ENCODE measurements at regions not wholly inside any gene's neighbourhood (a gene's known extent, or its start where the extent isn't known, plus 50 kb on each side); places are given as distances from the start of the nearest gene placed in this dataset.

DNA sequence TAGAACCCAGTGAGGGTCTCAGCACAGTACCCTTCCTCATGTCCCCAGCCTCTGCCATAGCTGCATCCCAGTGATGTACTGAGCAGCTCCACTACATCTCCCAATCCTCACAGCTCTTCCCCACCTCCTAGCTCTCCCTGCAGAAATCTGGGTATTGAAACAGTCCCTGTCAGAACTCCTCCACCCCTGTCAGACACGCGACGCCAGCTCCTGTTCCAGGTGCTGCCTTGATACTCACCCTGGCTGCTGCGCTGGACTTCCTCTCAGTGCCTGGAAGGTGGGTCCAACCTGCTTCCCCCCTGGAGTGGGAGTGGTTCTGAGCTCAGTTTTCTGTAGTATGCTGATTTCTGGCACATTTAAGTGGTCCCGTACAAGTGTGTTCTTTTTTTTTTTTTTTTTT is 160.9 kb upstream of the SLCO3A1 start:
- TF ChIP-seq EZH2 (IDR thresholded peaks at IDR 0.05) = no peak
- TF ChIP-seq, protein P1, sequence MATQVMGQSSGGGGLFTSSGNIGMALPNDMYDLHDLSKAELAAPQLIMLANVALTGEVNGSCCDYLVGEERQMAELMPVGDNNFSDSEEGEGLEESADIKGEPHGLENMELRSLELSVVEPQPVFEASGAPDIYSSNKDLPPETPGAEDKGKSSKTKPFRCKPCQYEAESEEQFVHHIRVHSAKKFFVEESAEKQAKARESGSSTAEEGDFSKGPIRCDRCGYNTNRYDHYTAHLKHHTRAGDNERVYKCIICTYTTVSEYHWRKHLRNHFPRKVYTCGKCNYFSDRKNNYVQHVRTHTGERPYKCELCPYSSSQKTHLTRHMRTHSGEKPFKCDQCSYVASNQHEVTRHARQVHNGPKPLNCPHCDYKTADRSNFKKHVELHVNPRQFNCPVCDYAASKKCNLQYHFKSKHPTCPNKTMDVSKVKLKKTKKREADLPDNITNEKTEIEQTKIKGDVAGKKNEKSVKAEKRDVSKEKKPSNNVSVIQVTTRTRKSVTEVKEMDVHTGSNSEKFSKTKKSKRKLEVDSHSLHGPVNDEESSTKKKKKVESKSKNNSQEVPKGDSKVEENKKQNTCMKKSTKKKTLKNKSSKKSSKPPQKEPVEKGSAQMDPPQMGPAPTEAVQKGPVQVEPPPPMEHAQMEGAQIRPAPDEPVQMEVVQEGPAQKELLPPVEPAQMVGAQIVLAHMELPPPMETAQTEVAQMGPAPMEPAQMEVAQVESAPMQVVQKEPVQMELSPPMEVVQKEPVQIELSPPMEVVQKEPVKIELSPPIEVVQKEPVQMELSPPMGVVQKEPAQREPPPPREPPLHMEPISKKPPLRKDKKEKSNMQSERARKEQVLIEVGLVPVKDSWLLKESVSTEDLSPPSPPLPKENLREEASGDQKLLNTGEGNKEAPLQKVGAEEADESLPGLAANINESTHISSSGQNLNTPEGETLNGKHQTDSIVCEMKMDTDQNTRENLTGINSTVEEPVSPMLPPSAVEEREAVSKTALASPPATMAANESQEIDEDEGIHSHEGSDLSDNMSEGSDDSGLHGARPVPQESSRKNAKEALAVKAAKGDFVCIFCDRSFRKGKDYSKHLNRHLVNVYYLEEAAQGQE (IDR thresholded peaks at IDR 0.05; ENCODE audit: low read depth) = no peak
- TF ChIP-seq, protein P2, sequence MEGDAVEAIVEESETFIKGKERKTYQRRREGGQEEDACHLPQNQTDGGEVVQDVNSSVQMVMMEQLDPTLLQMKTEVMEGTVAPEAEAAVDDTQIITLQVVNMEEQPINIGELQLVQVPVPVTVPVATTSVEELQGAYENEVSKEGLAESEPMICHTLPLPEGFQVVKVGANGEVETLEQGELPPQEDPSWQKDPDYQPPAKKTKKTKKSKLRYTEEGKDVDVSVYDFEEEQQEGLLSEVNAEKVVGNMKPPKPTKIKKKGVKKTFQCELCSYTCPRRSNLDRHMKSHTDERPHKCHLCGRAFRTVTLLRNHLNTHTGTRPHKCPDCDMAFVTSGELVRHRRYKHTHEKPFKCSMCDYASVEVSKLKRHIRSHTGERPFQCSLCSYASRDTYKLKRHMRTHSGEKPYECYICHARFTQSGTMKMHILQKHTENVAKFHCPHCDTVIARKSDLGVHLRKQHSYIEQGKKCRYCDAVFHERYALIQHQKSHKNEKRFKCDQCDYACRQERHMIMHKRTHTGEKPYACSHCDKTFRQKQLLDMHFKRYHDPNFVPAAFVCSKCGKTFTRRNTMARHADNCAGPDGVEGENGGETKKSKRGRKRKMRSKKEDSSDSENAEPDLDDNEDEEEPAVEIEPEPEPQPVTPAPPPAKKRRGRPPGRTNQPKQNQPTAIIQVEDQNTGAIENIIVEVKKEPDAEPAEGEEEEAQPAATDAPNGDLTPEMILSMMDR (IDR thresholded peaks at IDR 0.05 in 2 of 3, conservative IDR thresholded peaks at IDR 0.05 in 1 of 3; ENCODE audit: borderline replicate concordance in 1 of 3, insufficient read depth in 1 of 3, low read depth in 2 of 3, low read length in 2 of 3) = no peak
- no peak for TF ChIP-seq JUND (IDR thresholded peaks at IDR 0.05)
- no peak for TF ChIP-seq YY1 (IDR thresholded peaks at IDR 0.05; ENCODE audit: extremely low read depth, insufficient replicate concordance, low read depth, low read length)
- no peak for TF ChIP-seq POLR2A (IDR thresholded peaks at IDR 0.05; ENCODE audit: borderline replicate concordance, extremely low read depth, insufficient read depth, insufficient read length)
- TF ChIP-seq, protein P3, sequence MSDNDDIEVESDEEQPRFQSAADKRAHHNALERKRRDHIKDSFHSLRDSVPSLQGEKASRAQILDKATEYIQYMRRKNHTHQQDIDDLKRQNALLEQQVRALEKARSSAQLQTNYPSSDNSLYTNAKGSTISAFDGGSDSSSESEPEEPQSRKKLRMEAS (IDR thresholded peaks at IDR 0.05) = no peak
- TF ChIP-seq SP1 (IDR thresholded peaks at IDR 0.05; ENCODE audit: low read depth) = no peak
- TF ChIP-seq TCF7L2 (IDR thresholded peaks at IDR 0.05; ENCODE audit: borderline replicate concordance, extremely low read depth, insufficient read depth, insufficient read length) = no peak
- no peak for TF ChIP-seq POLR2AphosphoS5 (IDR thresholded peaks at IDR 0.05; ENCODE audit: low read depth, low read length)
- TF ChIP-seq ZNF274 (IDR thresholded peaks at IDR 0.05; ENCODE audit: low read depth, low read length) = no peak
- no peak for TF ChIP-seq EZH2phosphoT487 (IDR thresholded peaks at IDR 0.05; ENCODE audit: borderline replicate concordance)
- no peak for TF ChIP-seq CEBPB (IDR thresholded peaks at IDR 0.05; ENCODE audit: low read depth)
- TF ChIP-seq EGR1 (IDR thresholded peaks at IDR 0.05; ENCODE audit: low read depth) = no peak

Measured in HCT116 (cell line).